ENCODE measurements at regions not wholly inside any gene's neighbourhood (a gene's known extent, or its start where the extent isn't known, plus 50 kb on each side); places are given as distances from the start of the nearest gene placed in this dataset.

DNA sequence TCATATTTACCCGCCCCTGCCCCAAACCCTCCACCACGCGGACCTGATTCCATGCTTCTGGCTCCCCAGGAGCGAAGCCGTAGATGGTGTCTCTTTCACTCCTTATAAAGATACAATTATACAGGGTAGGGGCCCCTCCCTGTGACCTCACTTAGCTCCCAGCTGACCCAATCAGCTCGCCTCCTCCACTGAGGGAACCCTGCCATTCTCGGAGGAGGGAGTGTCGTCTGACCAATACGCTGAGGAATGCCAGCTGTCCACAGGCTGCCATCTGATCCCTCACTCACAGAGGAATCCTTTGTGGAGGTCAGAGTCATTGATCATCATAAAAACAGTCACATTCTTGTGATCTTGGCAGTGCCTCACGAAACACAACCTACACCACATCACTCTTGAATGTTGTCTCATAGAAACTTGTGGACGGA lies 67.5 kb upstream of the INSIG1 start:
- peak; percentile 57 for ATAC-seq
- intact Hi-C loops (cut with DNase I, micrococcal nuclease) = no loop called here
- TF ChIP-seq, protein P1, sequence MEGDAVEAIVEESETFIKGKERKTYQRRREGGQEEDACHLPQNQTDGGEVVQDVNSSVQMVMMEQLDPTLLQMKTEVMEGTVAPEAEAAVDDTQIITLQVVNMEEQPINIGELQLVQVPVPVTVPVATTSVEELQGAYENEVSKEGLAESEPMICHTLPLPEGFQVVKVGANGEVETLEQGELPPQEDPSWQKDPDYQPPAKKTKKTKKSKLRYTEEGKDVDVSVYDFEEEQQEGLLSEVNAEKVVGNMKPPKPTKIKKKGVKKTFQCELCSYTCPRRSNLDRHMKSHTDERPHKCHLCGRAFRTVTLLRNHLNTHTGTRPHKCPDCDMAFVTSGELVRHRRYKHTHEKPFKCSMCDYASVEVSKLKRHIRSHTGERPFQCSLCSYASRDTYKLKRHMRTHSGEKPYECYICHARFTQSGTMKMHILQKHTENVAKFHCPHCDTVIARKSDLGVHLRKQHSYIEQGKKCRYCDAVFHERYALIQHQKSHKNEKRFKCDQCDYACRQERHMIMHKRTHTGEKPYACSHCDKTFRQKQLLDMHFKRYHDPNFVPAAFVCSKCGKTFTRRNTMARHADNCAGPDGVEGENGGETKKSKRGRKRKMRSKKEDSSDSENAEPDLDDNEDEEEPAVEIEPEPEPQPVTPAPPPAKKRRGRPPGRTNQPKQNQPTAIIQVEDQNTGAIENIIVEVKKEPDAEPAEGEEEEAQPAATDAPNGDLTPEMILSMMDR (IDR thresholded peaks at IDR 0.05) = no peak
- Histone ChIP-seq H3K4me1 (ENCODE audit: low read depth) (no peaks in the 10 kb centered on the region), H3K4me3 (no peak overlapping the region), H3K36me3 (ENCODE audit: low read depth) (no peaks in the 10 kb centered on the region), H3K9me3 (no peaks in the 10 kb centered on the region)
- DNase-seq = peak in 1 of 3 donors; percentile 13

DNA sequence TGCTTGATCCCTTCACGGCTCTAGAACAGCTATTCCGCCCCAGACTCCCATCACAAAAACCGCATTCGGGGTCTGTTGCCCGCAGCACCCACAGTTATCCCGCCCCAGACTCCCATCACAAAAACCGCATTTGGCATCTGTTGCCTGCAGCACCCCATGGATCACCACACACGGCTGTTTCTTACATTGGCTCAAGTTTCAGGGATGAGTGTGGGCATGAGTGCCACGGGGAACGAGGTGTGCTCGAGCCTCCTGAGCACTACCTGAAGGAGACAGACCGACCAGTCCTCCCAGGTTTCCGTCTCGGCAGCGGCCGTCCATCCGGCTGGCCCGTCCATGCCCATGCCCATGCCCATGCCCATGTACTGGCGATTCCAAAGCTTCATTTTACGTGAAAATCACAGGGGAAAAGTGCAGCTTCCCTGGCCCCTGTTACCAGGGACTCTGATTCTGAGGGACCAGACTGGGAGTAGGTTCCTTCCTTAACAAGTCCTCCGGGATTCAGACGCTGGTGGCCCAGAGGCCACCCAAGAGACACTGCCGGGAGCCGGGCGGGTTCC lies 66.4 kb upstream of the INSIG1 start:
- no peak for DNase-seq
- no peak for ATAC-seq
- no peaks in the 10 kb centered on the region for H3K4me1 ChIP-seq (ENCODE audit: low read depth)
- H3K36me3 ChIP-seq (ENCODE audit: low read depth) = no peaks in the 10 kb centered on the region
- no peaks in the 10 kb centered on the region for H3K9me3 ChIP-seq
- TF ChIP-seq, protein P1 (IDR thresholded peaks at IDR 0.05) = no peak
- no peak overlapping the region for H3K4me3 ChIP-seq
- intact Hi-C loops (cut with DNase I, micrococcal nuclease) = no loop called here

DNA sequence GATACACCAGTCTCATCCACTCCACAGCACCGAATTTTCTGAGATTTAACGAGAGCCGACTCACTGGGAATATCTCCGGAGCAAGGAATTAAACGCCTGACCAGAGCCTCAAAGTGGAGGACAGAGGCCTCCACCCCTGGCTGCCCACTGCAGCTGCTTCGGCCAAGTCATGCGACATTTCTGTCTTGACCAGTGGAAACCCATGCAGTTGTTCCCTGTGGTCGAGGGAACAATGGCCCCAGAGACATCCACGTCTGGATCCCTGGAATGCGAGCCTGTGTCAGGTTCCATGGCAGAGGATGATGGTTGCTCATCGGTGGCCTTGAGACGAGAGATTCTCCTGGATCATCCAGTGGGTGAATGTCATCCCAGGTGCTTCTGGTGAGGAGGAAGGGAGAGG lies 65.7 kb upstream of the INSIG1 start:
- DNase-seq = no peak
- Histone ChIP-seq H3K4me1 (ENCODE audit: low read depth) (no peaks in the 10 kb centered on the region), H3K9me3 (no peaks in the 10 kb centered on the region), H3K36me3 (ENCODE audit: low read depth) (no peaks in the 10 kb centered on the region), H3K4me3 (no peak overlapping the region)
- no peak for ATAC-seq
- intact Hi-C loops (cut with DNase I, micrococcal nuclease) = no loop called here
- TF ChIP-seq, protein P1 (IDR thresholded peaks at IDR 0.05) = no peak

DNA sequence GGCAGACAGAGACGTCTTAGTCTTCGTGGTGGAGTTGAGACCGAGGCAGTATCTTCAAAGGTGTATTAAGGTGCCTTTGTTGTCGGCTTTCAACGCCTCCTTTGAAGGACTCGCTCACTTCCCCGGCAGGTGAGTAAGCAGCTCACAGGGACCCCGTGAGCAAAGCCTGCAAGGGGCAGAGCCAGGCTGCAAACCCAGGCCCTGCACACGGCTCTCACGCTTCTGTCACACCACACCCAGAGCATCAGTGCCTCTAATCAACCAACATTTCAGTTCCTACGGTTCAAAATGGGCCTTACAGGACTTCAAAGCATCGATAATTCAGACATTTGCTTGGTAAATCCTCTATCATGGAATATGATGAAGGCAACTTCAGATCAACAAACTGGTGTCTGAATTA lies 64.8 kb upstream of the INSIG1 start:
- Histone ChIP-seq H3K4me3 (no peak overlapping the region), H3K9me3 (no peaks in the 10 kb centered on the region), H3K36me3 (ENCODE audit: low read depth) (no peaks in the 10 kb centered on the region), H3K4me1 (ENCODE audit: low read depth) (no peaks in the 10 kb centered on the region)
- DNase-seq (no peak), ATAC-seq (no peak)
- intact Hi-C loops (cut with DNase I, micrococcal nuclease) = no loop called here
- TF ChIP-seq, protein P1 (IDR thresholded peaks at IDR 0.05) = no peak

DNA sequence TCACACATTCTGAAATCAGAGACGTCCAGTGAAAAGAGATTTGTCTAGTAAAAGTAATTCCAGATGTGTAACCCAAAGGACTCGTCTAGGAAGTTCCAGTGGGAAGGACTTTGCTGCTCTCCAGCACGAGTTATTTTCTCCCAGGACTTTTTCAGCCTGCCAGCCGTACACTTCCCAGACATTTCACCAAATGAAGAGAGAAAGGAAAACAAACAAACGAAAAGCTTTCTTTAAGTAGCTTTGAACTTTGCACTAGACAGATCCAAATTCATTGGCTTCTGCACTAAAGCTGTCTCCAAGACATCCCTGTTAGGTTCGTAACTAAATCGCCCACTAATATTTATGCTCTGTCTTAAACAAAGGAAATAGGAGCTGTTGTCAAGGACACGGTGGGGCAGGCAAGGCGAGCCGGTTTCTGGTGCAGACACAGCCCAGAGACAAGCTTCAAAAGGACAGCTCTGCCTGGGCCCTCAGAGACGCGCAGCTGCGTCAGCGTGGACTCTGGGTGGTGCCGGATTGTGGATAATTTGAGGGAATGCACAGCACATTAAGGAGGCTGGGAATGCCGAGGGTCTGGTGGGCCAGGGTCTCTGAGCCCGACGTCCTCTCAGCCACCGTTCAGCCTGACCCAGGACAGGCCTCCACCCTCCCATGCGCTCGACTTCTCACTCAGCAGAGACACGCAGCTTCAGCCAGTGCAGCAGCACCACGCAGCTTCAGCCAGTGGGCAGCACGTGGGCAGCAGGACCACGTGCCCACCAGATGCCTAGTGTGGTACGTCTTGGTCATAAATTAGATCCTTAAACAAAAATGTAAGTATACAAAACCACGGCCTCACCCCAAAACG lies 64.1 kb upstream of the INSIG1 start:
- no peak for ATAC-seq
- TF ChIP-seq, protein P1 (IDR thresholded peaks at IDR 0.05) = no peak
- H3K9me3 ChIP-seq = no peaks in the 10 kb centered on the region
- H3K36me3 ChIP-seq (ENCODE audit: low read depth) = no peaks in the 10 kb centered on the region
- intact Hi-C loops (cut with DNase I, micrococcal nuclease) = no loop called here
- H3K4me3 ChIP-seq = no peak overlapping the region
- no peak for DNase-seq
- no peaks in the 10 kb centered on the region for H3K4me1 ChIP-seq (ENCODE audit: low read depth)
